IMR-90 (cell line): ENCODE measurements at regions not wholly inside any gene's neighbourhood (a gene's known extent, or its start where the extent isn't known, plus 50 kb on each side); places are given as distances from the start of the nearest gene placed in this dataset.

Experiments
- ATAC-seq: fragments of 200-7000 bp; cut with Tn5 transposase; 2 replicates; pipeline ENCODE4 v1.9.1; 2020; ENCODE audit warnings: low read depth, mild to moderate bottlenecking, moderate library complexity
- BruUV-seq: library from RNA; stranded (reverse); fragments of 400-500 nt; replicated peaks from 2 replicates; lab custom pipeline; 2021; lab: Mats Ljungman, UMichigan
- CTCF ChIA-PET: fragments of 300-600 bp; formaldehyde crosslinking; extraction: SDS; loops from one replicate; lab custom pipeline; 2021; ENCODE audit warnings: antibody characterized with exemption; lab: Yijun Ruan, JAX
- POLR2A ChIA-PET: fragments of 300-600 bp; sonication (Branson Sonifier 250); formaldehyde crosslinking; loops from one replicate; lab custom pipeline; 2022; ENCODE audit warnings: antibody characterized with exemption; ENCODE audit not compliant: unreplicated experiment; lab: Charles Lee
- DNase-seq: peaks from one replicate; pipeline ENCODE4 v3.0.0; 2013
- H2AFZ ChIP-seq: replicated peaks from 2 replicates; pipeline ENCODE3; 2013; ENCODE audit warnings: low read length, mild to moderate bottlenecking; ENCODE audit not compliant: poor library complexity
- H2AK5ac ChIP-seq: 2 replicates; pipeline ENCODE4 v1.6.1; 2013; ENCODE audit warnings: low read depth, low read length, inconsistent platforms
- H2AK9ac ChIP-seq: replicated peaks from 2 replicates; pipeline ENCODE3; 2013; ENCODE audit warnings: mild to moderate bottlenecking, low read depth, low read length, moderate library complexity; ENCODE audit not compliant: poor library complexity
- H2BK120ac ChIP-seq: 2 replicates; pipeline ENCODE4 v1.6.1; 2013; ENCODE audit warnings: low read depth, low read length, inconsistent platforms
- H2BK15ac ChIP-seq: 3 replicates; pipeline ENCODE4 v1.6.1; 2013; ENCODE audit warnings: low read depth, low read length, inconsistent platforms
- H2BK20ac ChIP-seq: 2 replicates; pipeline ENCODE4 v1.6.1; 2013; ENCODE audit warnings: low read depth, mild to moderate bottlenecking, inconsistent platforms, low read length, moderate library complexity
- H2BK5ac ChIP-seq: 2 replicates; pipeline ENCODE4 v1.6.1; 2013; ENCODE audit warnings: mild to moderate bottlenecking, low read depth, low read length, inconsistent platforms; ENCODE audit not compliant: poor library complexity, severe bottlenecking
- H3K14ac ChIP-seq: replicated peaks from 2 replicates; pipeline ENCODE4 v1.6.1; 2013; ENCODE audit warnings: low read depth, low read length, inconsistent platforms
- H3K18ac ChIP-seq: 2 replicates; pipeline ENCODE4 v1.6.1; 2013; ENCODE audit warnings: low read depth, low read length, control low read depth
- H3K23ac ChIP-seq: 2 replicates; pipeline ENCODE4 v1.6.1; 2013; ENCODE audit warnings: low read depth, low read length, inconsistent platforms
- H3K27ac ChIP-seq: 2 replicates; pipeline ENCODE4 v1.5.1; 2013; ENCODE audit warnings: mild to moderate bottlenecking, control low read depth, low read length; ENCODE audit not compliant: insufficient read depth
- H3K27me3 ChIP-seq: 2 replicates; pipeline ENCODE4 v1.6.1; 2013; ENCODE audit warnings: low read length; ENCODE audit not compliant: control insufficient read depth, insufficient read depth
- H3K36me3 ChIP-seq: 2 replicates; pipeline ENCODE4 v1.6.1; 2013; ENCODE audit warnings: low read length, mixed read lengths; ENCODE audit not compliant: control insufficient read depth, insufficient read depth
- H3K4ac ChIP-seq: 2 replicates; pipeline ENCODE4 v1.6.1; 2013; ENCODE audit warnings: low read depth, low read length, inconsistent platforms
- H3K4me1 ChIP-seq: 2 replicates; pipeline ENCODE4 v1.6.1; 2013; ENCODE audit warnings: low read length, mixed read lengths; ENCODE audit not compliant: control insufficient read depth, insufficient read depth
- H3K4me2 ChIP-seq: 2 replicates; pipeline ENCODE4 v1.6.1; 2013; ENCODE audit warnings: low read depth, mild to moderate bottlenecking, control low read depth, low read length, moderate library complexity
- H3K4me3 ChIP-seq: 2 replicates; pipeline ENCODE4 v1.5.1; 2013; ENCODE audit warnings: low read depth, mild to moderate bottlenecking, control low read depth, low read length, moderate library complexity; ENCODE audit not compliant: insufficient read depth
- H3K56ac ChIP-seq: 2 replicates; pipeline ENCODE4 v1.6.1; 2013; ENCODE audit warnings: low read length, inconsistent platforms; ENCODE audit not compliant: insufficient read depth; ENCODE audit errors: extremely low read depth
- H3K79me1 ChIP-seq, 2 experiments: 2 replicates each; pipeline ENCODE4 v1.6.1; 2013; ENCODE audit warnings: low read length in 2 of 2, inconsistent platforms in 1 of 2, low read depth in 1 of 2
- H3K9ac ChIP-seq: 2 replicates; pipeline ENCODE4 v1.6.1; 2013; ENCODE audit warnings: low read depth, low read length, control low read depth
- H3K9me1 ChIP-seq: 2 replicates; pipeline ENCODE4 v1.6.1; 2013; ENCODE audit warnings: low read length, inconsistent platforms; ENCODE audit not compliant: insufficient read depth
- H3K9me3 ChIP-seq: 2 replicates; pipeline ENCODE4 v1.6.1; 2013; ENCODE audit warnings: low read length; ENCODE audit not compliant: control insufficient read depth, insufficient read depth
- H4K20me1 ChIP-seq: 2 replicates; pipeline ENCODE4 v1.6.1; 2013; ENCODE audit warnings: low read length, inconsistent platforms; ENCODE audit not compliant: insufficient read depth
- H4K5ac ChIP-seq: 2 replicates; pipeline ENCODE4 v1.6.1; 2013; ENCODE audit warnings: mild to moderate bottlenecking, low read depth, low read length, control low read depth
- H4K8ac ChIP-seq, 2 experiments: 2 replicates each; pipeline ENCODE4 v1.6.1; 2013; ENCODE audit warnings: low read depth in 2 of 2, low read length in 2 of 2, control low read depth in 1 of 2, inconsistent platforms in 1 of 2
- H4K91ac ChIP-seq: 2 replicates; pipeline ENCODE4 v1.6.1; 2013; ENCODE audit warnings: low read depth, low read length, inconsistent platforms; ENCODE audit not compliant: insufficient read depth
- BHLHE40 ChIP-seq: fragments of 150-350 bp; IDR thresholded peaks from 2 replicates; pipeline ENCODE4 v1.6.1; 2016; ENCODE audit warnings: mild to moderate bottlenecking, low read depth, low read length
- CTCF ChIP-seq: conservative IDR thresholded peaks from 2 replicates; pipeline ENCODE4 v1.5.1; 2012; ENCODE audit warnings: mild to moderate bottlenecking, low read depth, low read length, improper control_type of control experiment
- MAFK ChIP-seq: IDR thresholded peaks from 2 replicates; pipeline ENCODE4 v1.6.1; 2012; ENCODE audit warnings: low read depth, low read length, improper control_type of control experiment
- MAZ ChIP-seq: IDR thresholded peaks from 2 replicates; pipeline ENCODE4 v1.6.1; 2012; ENCODE audit warnings: low read depth, mild to moderate bottlenecking, low read length, improper control_type of control experiment, moderate library complexity, borderline replicate concordance
- NFE2L2 ChIP-seq: fragments of 150-350 bp; IDR thresholded peaks from 2 replicates; pipeline ENCODE4 v1.6.1; 2016; ENCODE audit warnings: low read depth, mild to moderate bottlenecking, low read length
- USF2 ChIP-seq: fragments of 150-350 bp; IDR thresholded peaks from 2 replicates; pipeline ENCODE4 v1.6.1; 2017; ENCODE audit warnings: mild to moderate bottlenecking, antibody characterized with exemption, low read length, low read depth
- dilution Hi-C: fragments of 300-500 bp; cut with HindIII; formaldehyde crosslinking; loops from one replicate; pipeline ENCODE4 v1.14.3; 2018; ENCODE audit warnings: low sequenced_read_pairs; ENCODE audit not compliant: unreplicated experiment
- in situ Hi-C: fragments of 300-500 bp; cut with MboI; formaldehyde crosslinking; loops from 3 replicates; pipeline ENCODE4 v1.14.3; 2019; ENCODE audit warnings: low sequenced_read_pairs, inconsistent platforms, mixed read lengths
- intact Hi-C: fragments of 100-400 bp; cut with micrococcal nuclease; formaldehyde crosslinking; loops from 2 replicates; pipeline ENCODE4 v1.10.0; 2022

GRCh38 chr12:107418981-107419380, 266.6 kb upstream of the PWP1 start:
- no peak overlapping the region for H3K27ac ChIP-seq
- no peak overlapping the region for H2BK15ac ChIP-seq
- H3K9ac ChIP-seq = no peak overlapping the region
- DNase-seq (no peak), ATAC-seq (no peak)
- no peaks in the 10 kb centered on the region for H3K79me1 ChIP-seq
- in situ Hi-C loops = loop anchor here (10.0 kb wide), 1 partner anchor 186 kb away; no protein-coding TSS in a partner anchor
- no peak overlapping the region for H2AK9ac ChIP-seq
- TF ChIP-seq CTCF = no peak
- no peak for TF ChIP-seq USF2
- TF ChIP-seq BHLHE40 = no peak
- TF ChIP-seq MAFK = no peak
- TF ChIP-seq MAZ = no peak
- TF ChIP-seq NFE2L2 = no peak
- H3K36me3 ChIP-seq = no peaks in the 10 kb centered on the region
- BruUV-seq = no TSS peak
- H3K9me1 ChIP-seq = peaks cover 4% of the 10 kb centered on the region; the same call in 1 of the 2 replicates
- no peak overlapping the region for H3K23ac ChIP-seq
- dilution Hi-C loops = no loop called here
- intact Hi-C loops = no loop called here
- no peak overlapping the region for H3K4me2 ChIP-seq
- no peak overlapping the region for H3K56ac ChIP-seq
- H3K4me1 ChIP-seq = peaks cover 3% of the 10 kb centered on the region
- no peaks in the 10 kb centered on the region for H3K27me3 ChIP-seq
- H4K8ac ChIP-seq = no peak overlapping the region
- no peak overlapping the region for H2AFZ ChIP-seq
- no peak overlapping the region for H4K5ac ChIP-seq
- no peak overlapping the region for H4K91ac ChIP-seq
- no peak overlapping the region for H2BK120ac ChIP-seq
- H3K14ac ChIP-seq = no peak overlapping the region
- H3K4ac ChIP-seq = no peak overlapping the region
- ChIA-PET POLR2A (no interaction called here), CTCF (no interaction called here)
- H3K9me3 ChIP-seq = no peaks in the 10 kb centered on the region
- H2BK20ac ChIP-seq = no peak overlapping the region
- no peak overlapping the region for H3K18ac ChIP-seq
- no peaks in the 10 kb centered on the region for H4K20me1 ChIP-seq
- no peak overlapping the region for H2BK5ac ChIP-seq
- H2AK5ac ChIP-seq = no peak overlapping the region
- H3K4me3 ChIP-seq = no peak overlapping the region
